ENCODE measurements at regions not wholly inside any gene's neighbourhood (a gene's known extent, or its start where the extent isn't known, plus 50 kb on each side); places are given as distances from the start of the nearest gene placed in this dataset.
"Not testable (repeated sequence)": the region's sequence is repeated elsewhere in the genome, so short reads cannot be mapped to it uniquely, and the experiment has no call there.

DNA sequence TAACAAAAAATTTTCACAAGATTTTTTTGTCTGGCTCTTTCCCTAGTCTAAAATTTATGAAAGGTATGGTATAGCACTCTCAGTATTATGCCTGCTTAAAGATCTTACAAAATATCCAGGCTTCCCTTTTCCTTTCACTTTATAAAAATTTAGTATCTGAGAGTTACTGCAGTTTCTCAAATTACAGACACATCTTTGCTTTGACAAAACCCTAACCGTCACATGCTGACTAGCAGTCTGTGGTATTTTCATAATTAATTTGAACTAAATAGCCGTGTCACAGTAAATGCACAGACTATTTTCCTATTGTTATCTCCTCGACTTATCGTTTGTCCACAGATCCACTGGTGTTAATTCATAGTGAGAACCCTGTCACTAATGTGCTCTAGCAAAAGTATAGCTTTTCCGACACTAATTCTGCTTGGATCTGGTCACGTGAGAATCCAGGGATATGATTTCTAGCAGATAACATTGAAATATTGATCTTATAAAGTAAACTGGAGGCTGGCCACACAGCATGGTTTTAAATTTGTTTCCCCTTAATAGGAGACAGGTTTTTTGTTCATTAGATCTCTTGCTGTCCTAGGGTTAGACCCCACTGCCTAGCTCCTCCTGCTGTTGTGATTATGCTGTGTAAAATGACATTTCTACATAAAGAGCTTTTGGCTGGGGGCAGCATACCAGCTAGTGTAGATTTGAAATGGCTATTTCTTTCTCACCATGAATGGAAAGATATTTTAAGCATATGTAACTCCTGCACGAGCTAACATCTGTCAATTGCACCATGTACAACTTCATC, 340.6 kb upstream of the SASH1 start:
- no peak overlapping the region for H3K27ac ChIP-seq (ENCODE audit: low read depth in 1 of 2, low read length in 2 of 2)
- TF ChIP-seq, protein P1, sequence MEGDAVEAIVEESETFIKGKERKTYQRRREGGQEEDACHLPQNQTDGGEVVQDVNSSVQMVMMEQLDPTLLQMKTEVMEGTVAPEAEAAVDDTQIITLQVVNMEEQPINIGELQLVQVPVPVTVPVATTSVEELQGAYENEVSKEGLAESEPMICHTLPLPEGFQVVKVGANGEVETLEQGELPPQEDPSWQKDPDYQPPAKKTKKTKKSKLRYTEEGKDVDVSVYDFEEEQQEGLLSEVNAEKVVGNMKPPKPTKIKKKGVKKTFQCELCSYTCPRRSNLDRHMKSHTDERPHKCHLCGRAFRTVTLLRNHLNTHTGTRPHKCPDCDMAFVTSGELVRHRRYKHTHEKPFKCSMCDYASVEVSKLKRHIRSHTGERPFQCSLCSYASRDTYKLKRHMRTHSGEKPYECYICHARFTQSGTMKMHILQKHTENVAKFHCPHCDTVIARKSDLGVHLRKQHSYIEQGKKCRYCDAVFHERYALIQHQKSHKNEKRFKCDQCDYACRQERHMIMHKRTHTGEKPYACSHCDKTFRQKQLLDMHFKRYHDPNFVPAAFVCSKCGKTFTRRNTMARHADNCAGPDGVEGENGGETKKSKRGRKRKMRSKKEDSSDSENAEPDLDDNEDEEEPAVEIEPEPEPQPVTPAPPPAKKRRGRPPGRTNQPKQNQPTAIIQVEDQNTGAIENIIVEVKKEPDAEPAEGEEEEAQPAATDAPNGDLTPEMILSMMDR (IDR thresholded peaks at IDR 0.05): no peak

DNA sequence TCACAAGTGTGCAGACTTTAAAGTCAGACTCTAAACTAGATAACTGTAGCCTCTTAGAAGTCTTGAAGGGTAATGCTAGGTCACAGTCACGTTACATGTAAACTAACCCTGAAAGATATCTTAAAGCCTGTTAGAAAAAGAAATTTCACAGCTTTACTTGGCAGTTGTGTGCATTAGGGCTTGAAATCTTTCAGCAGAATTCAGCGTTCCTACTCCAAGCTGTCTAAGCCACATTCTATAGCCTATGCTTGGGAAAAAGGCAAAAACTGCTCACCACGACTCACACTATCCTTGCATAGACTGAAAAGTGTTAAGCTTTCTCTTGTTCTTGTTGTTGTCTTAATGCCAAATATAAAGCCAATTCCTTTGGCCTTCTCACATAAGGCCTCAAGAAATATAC, 338.0 kb upstream of the SASH1 start:
- no peaks in the 10 kb centered on the region for H3K9me3 ChIP-seq (ENCODE audit: control insufficient read depth in 1 of 2, insufficient read depth in 1 of 2, low read length in 2 of 2)
- no peak overlapping the region for H3K4me3 Mint-ChIP-seq
- H3K36me3 Mint-ChIP-seq (ENCODE audit: low read depth): no peaks in the 10 kb centered on the region
- ChIA-PET POLR2A (no interaction called here), CTCF (no interaction called here)
- H3K27me3 ChIP-seq (ENCODE audit: control insufficient read depth in 1 of 2, insufficient read depth in 2 of 2, low read length in 2 of 2): no peaks in the 10 kb centered on the region
- TF ChIP-seq, protein P1 (IDR thresholded peaks at IDR 0.05): no peak
- no peaks in the 10 kb centered on the region for H3K36me3 ChIP-seq (ENCODE audit: insufficient read depth, low read length)
- H3K27me3 Mint-ChIP-seq: no peaks in the 10 kb centered on the region
- H3K9me3 Mint-ChIP-seq: peaks cover 5% of the 10 kb centered on the region
- intact Hi-C loops (cut with DNase I, micrococcal nuclease): no loop called here
- H3K27ac ChIP-seq (ENCODE audit: low read depth in 1 of 2, low read length in 2 of 2): no peak overlapping the region
- H3K4me1 ChIP-seq (ENCODE audit: insufficient read depth, low read length): no peaks in the 10 kb centered on the region
- H3K27ac Mint-ChIP-seq: no peak overlapping the region
- DNase-seq (no peak), ATAC-seq (ENCODE audit: poor library complexity) (no peak)
- no peaks in the 10 kb centered on the region for H3K4me1 Mint-ChIP-seq (ENCODE audit: low read depth)
- no peak overlapping the region for H3K4me3 ChIP-seq (ENCODE audit: low read length)

More for the DNA sequence above, 340.6 kb upstream of the SASH1 start:
- Histone ChIP-seq H3K4me3 (ENCODE audit: low read length) (no peak overlapping the region), H3K9me3 (ENCODE audit: control insufficient read depth in 1 of 2, insufficient read depth in 1 of 2, low read length in 2 of 2) (peaks cover 0 to 3% of the 10 kb centered on the region in 2 experiments), H3K4me1 (ENCODE audit: insufficient read depth, low read length) (no peaks in the 10 kb centered on the region), H3K27me3 (ENCODE audit: control insufficient read depth in 1 of 2, insufficient read depth in 2 of 2, low read length in 2 of 2) (no peaks in the 10 kb centered on the region), H3K36me3 (ENCODE audit: insufficient read depth, low read length) (no peaks in the 10 kb centered on the region)
- ChIA-PET CTCF (interaction anchor here (0.7 kb wide), 1 partner anchor 13 kb away, joined by 3 read pairs; no protein-coding TSS in a partner anchor), POLR2A (no interaction called here)
- Mint-ChIP-seq H3K9me3 (peaks cover 10% of the 10 kb centered on the region), H3K27me3 (no peaks in the 10 kb centered on the region), H3K27ac (no peak overlapping the region), H3K4me1 (ENCODE audit: low read depth) (no peaks in the 10 kb centered on the region), H3K36me3 (ENCODE audit: low read depth) (no peaks in the 10 kb centered on the region), H3K4me3 (no peak overlapping the region)
- ATAC-seq (ENCODE audit: poor library complexity): no peak
- intact Hi-C loops (cut with DNase I, micrococcal nuclease): no loop called here
- no peak for DNase-seq

DNA sequence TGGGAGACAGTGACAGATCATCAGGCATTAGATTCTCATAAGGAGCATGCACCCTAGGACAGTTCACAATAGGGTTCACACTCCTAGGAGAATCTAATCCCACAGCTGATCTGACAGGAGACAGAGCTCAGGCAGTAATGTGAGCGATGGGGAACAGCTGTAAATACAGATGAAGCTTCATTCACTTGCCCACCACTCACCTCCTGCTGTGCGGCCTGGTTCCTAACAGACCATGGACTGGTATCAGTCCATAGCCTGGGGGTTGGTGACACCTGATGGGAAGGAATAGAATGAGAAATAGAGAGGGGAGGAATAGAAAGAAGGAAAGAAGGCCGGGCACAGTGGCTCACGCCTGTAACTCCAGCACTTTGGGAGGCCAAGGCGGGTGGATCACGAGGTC, 336.8 kb upstream of the SASH1 start:
- ChIA-PET POLR2A (no interaction called here), CTCF (no interaction called here)
- Mint-ChIP-seq H3K27me3 (no peaks in the 10 kb centered on the region), H3K4me3 (no peak overlapping the region), H3K9me3 (peaks cover 2% of the 10 kb centered on the region), H3K4me1 (ENCODE audit: low read depth) (no peaks in the 10 kb centered on the region), H3K36me3 (ENCODE audit: low read depth) (no peaks in the 10 kb centered on the region), H3K27ac (no peak overlapping the region)
- H3K36me3 ChIP-seq (ENCODE audit: insufficient read depth, low read length): no peaks in the 10 kb centered on the region
- no peak for DNase-seq
- no peaks in the 10 kb centered on the region for H3K4me1 ChIP-seq (ENCODE audit: insufficient read depth, low read length)
- TF ChIP-seq, protein P1 (IDR thresholded peaks at IDR 0.05): no peak
- no peak overlapping the region for H3K4me3 ChIP-seq (ENCODE audit: low read length)
- H3K27me3 ChIP-seq (ENCODE audit: control insufficient read depth in 1 of 2, insufficient read depth in 2 of 2, low read length in 2 of 2): no peaks in the 10 kb centered on the region
- no peak overlapping the region for H3K27ac ChIP-seq (ENCODE audit: low read depth in 1 of 2, low read length in 2 of 2)
- ATAC-seq (ENCODE audit: poor library complexity): no peak
- intact Hi-C loops (cut with DNase I, micrococcal nuclease): no loop called here
- peaks cover 0 to 7% of the 10 kb centered on the region in 2 experiments for H3K9me3 ChIP-seq (ENCODE audit: control insufficient read depth in 1 of 2, insufficient read depth in 1 of 2, low read length in 2 of 2)

DNA sequence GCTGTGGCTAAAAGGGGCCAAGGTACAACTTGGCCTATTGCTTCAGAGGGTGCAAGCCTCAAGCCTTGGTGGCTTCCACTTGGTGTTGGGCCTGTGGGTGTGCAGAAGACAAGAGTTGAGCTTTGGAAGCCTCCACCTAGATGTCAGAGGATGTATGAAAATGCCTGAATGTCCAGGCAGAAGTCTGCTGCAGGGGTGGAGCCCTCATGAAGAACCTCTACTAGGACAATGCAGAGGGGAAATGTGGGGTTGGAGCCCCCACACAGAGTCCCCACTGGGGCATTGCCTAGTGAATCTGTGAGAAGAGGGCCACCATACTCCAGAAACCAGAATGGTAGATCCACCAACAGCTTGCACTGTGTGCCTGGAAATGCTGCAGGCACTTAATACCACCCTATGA, 332.1 kb upstream of the SASH1 start:
- ATAC-seq (ENCODE audit: poor library complexity); CTCF ChIA-PET; POLR2A ChIA-PET; H3K4me3 ChIP-seq (ENCODE audit: low read length); H3K27me3 Mint-ChIP-seq; H3K4me1 Mint-ChIP-seq (ENCODE audit: low read depth); H3K36me3 ChIP-seq (ENCODE audit: insufficient read depth, low read length); DNase-seq; H3K27ac Mint-ChIP-seq; H3K4me3 Mint-ChIP-seq; intact Hi-C loops (cut with DNase I, micrococcal nuclease); H3K36me3 Mint-ChIP-seq (ENCODE audit: low read depth); H3K27me3 ChIP-seq (ENCODE audit: control insufficient read depth in 1 of 2, insufficient read depth in 2 of 2, low read length in 2 of 2); H3K27ac ChIP-seq (ENCODE audit: low read depth in 1 of 2, low read length in 2 of 2); H3K9me3 Mint-ChIP-seq; H3K4me1 ChIP-seq (ENCODE audit: insufficient read depth, low read length); H3K9me3 ChIP-seq (ENCODE audit: control insufficient read depth in 1 of 2, insufficient read depth in 1 of 2, low read length in 2 of 2): not testable (repeated sequence)

Data from CD4-positive, alpha-beta T cell (primary cell).